ENCODE measurements at regions not wholly inside any gene's neighbourhood (a gene's known extent, or its start where the extent isn't known, plus 50 kb on each side); places are given as distances from the start of the nearest gene placed in this dataset.
"Not testable (repeated sequence)": the region's sequence is repeated elsewhere in the genome, so short reads cannot be mapped to it uniquely, and the experiment has no call there.

DNA sequence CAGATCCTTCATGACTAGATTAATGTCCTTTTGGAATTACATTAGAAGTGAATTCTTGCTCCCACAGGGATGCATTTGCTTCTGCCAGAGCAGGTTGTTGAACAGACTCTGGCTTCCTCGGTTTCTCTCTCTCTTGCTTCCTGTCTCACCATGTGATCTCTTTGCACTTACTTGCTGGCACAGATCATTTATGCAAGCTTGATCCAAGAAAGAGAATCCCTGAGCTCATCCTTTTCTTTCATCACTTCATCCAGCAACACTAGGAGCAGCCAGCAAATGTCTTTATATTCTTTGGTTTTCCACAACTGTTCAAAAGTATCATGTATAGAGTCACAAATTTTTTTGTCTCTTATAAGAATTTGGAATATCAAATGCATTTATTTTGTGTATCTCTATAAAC, 313.5 kb downstream of the ZNF326 start:
- ATAC-seq, result no peak
- Mint-ChIP-seq H3K4me1 (no peaks in the 10 kb centered on the region), H3K27ac (no peak overlapping the region), H3K36me3 (no peaks in the 10 kb centered on the region), H3K9me3 (peaks cover 5% of the 10 kb centered on the region), H3K4me3 (no peak overlapping the region), H3K27me3 (no peaks in the 10 kb centered on the region)

- ATAC-seq, result no peak
- H3K27me3 Mint-ChIP-seq, result no peaks in the 10 kb centered on the region
- no peak overlapping the region for H3K4me3 Mint-ChIP-seq
- H3K4me1 Mint-ChIP-seq, result no peaks in the 10 kb centered on the region
- peaks cover 5% of the 10 kb centered on the region for H3K9me3 Mint-ChIP-seq
- H3K36me3 Mint-ChIP-seq, result no peaks in the 10 kb centered on the region
- no peak overlapping the region for H3K27ac Mint-ChIP-seq
These were observed 310.7 kb downstream of the ZNF326 start for GRCh38 chr1:90305577-90305976.

DNA sequence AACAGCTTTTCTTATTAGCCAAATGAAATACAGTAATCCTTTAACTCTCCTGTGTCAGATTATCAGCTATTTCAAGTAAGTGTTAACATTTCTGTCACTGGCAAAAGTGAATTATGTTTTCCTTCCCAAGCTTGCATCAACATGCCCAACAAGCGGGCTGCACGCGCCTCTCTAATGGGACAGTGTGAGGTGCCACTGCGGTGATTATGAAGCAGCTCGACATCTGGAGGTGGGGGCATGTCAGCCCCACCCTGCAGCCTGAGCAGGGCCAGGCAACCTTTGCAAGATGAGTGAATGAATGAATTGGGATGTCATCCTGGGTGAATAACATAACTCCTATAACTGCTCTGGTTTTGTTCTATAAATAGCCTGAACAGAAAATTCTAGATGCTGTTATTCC, 301.4 kb downstream of the ZNF326 start:
- no peak for ATAC-seq
- no peaks in the 10 kb centered on the region for H3K27me3 Mint-ChIP-seq
- no peaks in the 10 kb centered on the region for H3K4me1 Mint-ChIP-seq
- no peaks in the 10 kb centered on the region for H3K36me3 Mint-ChIP-seq
- H3K4me3 Mint-ChIP-seq, result no peak overlapping the region
- peaks cover 3% of the 10 kb centered on the region for H3K9me3 Mint-ChIP-seq
- H3K27ac Mint-ChIP-seq, result no peak overlapping the region

GRCh38 chr1:90295534-90295933, 300.6 kb downstream of the ZNF326 start:
- no peaks in the 10 kb centered on the region for H3K27me3 Mint-ChIP-seq
- no peak for ATAC-seq
- H3K4me3 Mint-ChIP-seq, result no peak overlapping the region
- no peaks in the 10 kb centered on the region for H3K4me1 Mint-ChIP-seq
- H3K9me3 Mint-ChIP-seq, result peaks cover 3% of the 10 kb centered on the region
- no peak overlapping the region for H3K27ac Mint-ChIP-seq
- no peaks in the 10 kb centered on the region for H3K36me3 Mint-ChIP-seq

GRCh38 chr1:90291431-90292216, 296.7 kb downstream of the ZNF326 start:
- H3K36me3 Mint-ChIP-seq, result no peaks in the 10 kb centered on the region
- H3K9me3 Mint-ChIP-seq, result peaks cover 3% of the 10 kb centered on the region
- ATAC-seq, result no peak
- H3K27ac Mint-ChIP-seq, result no peak overlapping the region
- no peak overlapping the region for H3K4me3 Mint-ChIP-seq
- no peaks in the 10 kb centered on the region for H3K4me1 Mint-ChIP-seq
- no peaks in the 10 kb centered on the region for H3K27me3 Mint-ChIP-seq

- H3K27ac Mint-ChIP-seq, result no peak overlapping the region
- H3K27me3 Mint-ChIP-seq, result no peaks in the 10 kb centered on the region
- no peak overlapping the region for H3K4me3 Mint-ChIP-seq
- H3K36me3 Mint-ChIP-seq, result no peaks in the 10 kb centered on the region
- ATAC-seq, result no peak
- no peaks in the 10 kb centered on the region for H3K4me1 Mint-ChIP-seq
- no peaks in the 10 kb centered on the region for H3K9me3 Mint-ChIP-seq
These were observed 287.9 kb downstream of the ZNF326 start for GRCh38 chr1:90282811-90283210.

- H3K27ac Mint-ChIP-seq, H3K27me3 Mint-ChIP-seq, H3K4me1 Mint-ChIP-seq, H3K4me3 Mint-ChIP-seq, ATAC-seq, H3K9me3 Mint-ChIP-seq, H3K36me3 Mint-ChIP-seq: not testable (repeated sequence)
These were observed 287.0 kb downstream of the ZNF326 start for GRCh38 chr1:90281886-90282285.

- Mint-ChIP-seq H3K4me1 (no peaks in the 10 kb centered on the region), H3K36me3 (no peaks in the 10 kb centered on the region), H3K4me3 (no peak overlapping the region), H3K9me3 (no peaks in the 10 kb centered on the region), H3K27ac (no peak overlapping the region), H3K27me3 (no peaks in the 10 kb centered on the region)
- no peak for ATAC-seq
These were observed 282.4 kb downstream of the ZNF326 start for GRCh38 chr1:90277270-90277669.

DNA sequence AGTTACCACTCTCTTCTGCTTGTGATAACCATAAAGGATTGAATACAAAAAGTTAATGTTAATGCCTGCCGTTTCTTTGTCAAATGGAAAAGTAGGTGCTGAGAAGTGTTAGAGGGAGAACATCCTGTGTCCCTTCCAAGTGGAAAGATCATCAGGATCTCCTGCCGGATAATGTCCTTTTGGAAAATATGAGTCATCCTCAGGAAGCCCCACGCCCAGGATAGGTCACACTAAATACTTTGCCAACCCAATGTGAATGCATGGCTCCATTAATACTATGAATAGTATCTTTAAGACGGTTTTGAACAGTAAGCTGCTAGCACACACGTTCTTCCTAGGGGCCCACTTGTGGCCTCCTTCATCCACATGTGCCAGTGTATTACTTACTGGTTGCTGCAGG, 279.5 kb downstream of the ZNF326 start:
- no peak overlapping the region for H3K27ac Mint-ChIP-seq
- H3K4me3 Mint-ChIP-seq, result no peak overlapping the region
- no peaks in the 10 kb centered on the region for H3K36me3 Mint-ChIP-seq
- H3K9me3 Mint-ChIP-seq, result no peaks in the 10 kb centered on the region
- ATAC-seq, result no peak
- H3K27me3 Mint-ChIP-seq, result no peaks in the 10 kb centered on the region
- H3K4me1 Mint-ChIP-seq, result no peaks in the 10 kb centered on the region

GRCh38 chr1:90273241-90273774, 278.4 kb downstream of the ZNF326 start:
- no peak overlapping the region for H3K27ac Mint-ChIP-seq
- H3K36me3 Mint-ChIP-seq, result no peaks in the 10 kb centered on the region
- H3K4me1 Mint-ChIP-seq, result no peaks in the 10 kb centered on the region
- no peaks in the 10 kb centered on the region for H3K27me3 Mint-ChIP-seq
- no peak overlapping the region for H3K4me3 Mint-ChIP-seq
- ATAC-seq, result no peak
- no peaks in the 10 kb centered on the region for H3K9me3 Mint-ChIP-seq

DNA sequence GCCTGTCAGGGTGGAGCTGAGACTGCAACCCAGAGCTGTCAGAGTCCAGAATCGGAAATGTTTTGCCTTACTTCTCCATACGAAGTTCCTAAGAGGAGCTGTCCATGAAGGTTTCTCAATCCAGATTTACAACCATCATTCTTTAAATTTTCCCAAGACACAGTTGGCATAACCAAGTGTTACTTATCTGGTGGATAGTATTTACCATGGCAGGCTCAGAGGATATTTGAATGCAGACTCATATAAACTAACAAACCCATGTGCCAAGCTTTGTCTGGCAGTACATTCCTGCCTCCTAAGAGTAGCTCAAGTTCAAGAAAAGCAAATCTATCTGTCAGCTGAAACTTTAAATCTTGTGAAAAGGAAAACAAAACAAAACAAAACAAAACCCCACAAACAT, 267.9 kb downstream of the ZNF326 start:
- H3K4me3 Mint-ChIP-seq, result no peak overlapping the region
- H3K9me3 Mint-ChIP-seq, result no peaks in the 10 kb centered on the region
- H3K4me1 Mint-ChIP-seq, result no peaks in the 10 kb centered on the region
- H3K27me3 Mint-ChIP-seq, result no peaks in the 10 kb centered on the region
- no peak overlapping the region for H3K27ac Mint-ChIP-seq
- no peaks in the 10 kb centered on the region for H3K36me3 Mint-ChIP-seq
- no peak for ATAC-seq

GRCh38 chr1:90262286-90262685, 267.4 kb downstream of the ZNF326 start:
- H3K27me3 Mint-ChIP-seq, result no peaks in the 10 kb centered on the region
- no peaks in the 10 kb centered on the region for H3K9me3 Mint-ChIP-seq
- ATAC-seq, result no peak
- H3K4me1 Mint-ChIP-seq, result no peaks in the 10 kb centered on the region
- no peak overlapping the region for H3K4me3 Mint-ChIP-seq
- no peak overlapping the region for H3K27ac Mint-ChIP-seq
- no peaks in the 10 kb centered on the region for H3K36me3 Mint-ChIP-seq

DNA sequence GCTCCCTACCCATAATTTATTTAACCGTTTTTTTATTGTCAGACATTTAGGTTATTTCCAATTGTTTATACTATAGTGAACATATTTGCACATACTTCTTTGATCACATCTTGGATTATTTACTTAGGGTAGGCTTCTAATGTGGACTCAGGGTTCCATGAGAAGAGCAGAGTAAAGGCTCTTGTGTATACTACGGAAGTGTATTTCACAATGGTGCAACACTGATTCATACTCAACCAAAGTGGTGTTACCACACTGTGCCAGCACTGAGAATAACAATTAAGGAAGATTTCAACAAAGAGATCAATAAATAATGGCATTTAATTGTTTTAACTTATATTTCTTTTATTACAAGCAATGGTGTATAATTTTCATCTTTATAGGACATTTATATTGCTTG, 251.2 kb downstream of the ZNF326 start:
- Mint-ChIP-seq H3K27ac (no peak overlapping the region), H3K9me3 (peaks cover 6% of the 10 kb centered on the region), H3K27me3 (no peaks in the 10 kb centered on the region), H3K4me1 (no peaks in the 10 kb centered on the region), H3K36me3 (no peaks in the 10 kb centered on the region), H3K4me3 (no peak overlapping the region)
- ATAC-seq, result no peak

DNA sequence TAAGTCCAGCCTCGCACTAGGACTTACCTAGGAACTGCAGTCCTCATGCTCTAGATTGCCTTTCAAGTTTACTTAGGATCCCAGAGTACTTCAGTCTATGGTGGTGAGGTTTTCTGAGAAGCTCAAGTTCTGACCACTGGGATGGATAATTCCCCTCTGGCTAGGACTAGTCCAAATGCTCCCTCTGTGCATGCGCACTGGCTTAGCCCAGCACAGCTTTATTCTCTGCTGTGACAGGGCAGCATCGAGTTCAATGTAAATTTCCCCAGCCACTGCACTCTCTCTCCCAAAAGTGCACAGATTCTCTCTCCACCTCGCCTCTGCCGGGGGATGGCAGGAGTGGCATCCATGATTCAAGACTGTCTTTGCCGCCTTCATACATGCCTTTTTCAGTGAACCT, 241.6 kb downstream of the ZNF326 start:
- no peak for ATAC-seq
- H3K9me3 Mint-ChIP-seq, result peaks cover 8% of the 10 kb centered on the region
- H3K27me3 Mint-ChIP-seq, result no peaks in the 10 kb centered on the region
- H3K27ac Mint-ChIP-seq, result no peak overlapping the region
- H3K4me3 Mint-ChIP-seq, result no peak overlapping the region
- H3K4me1 Mint-ChIP-seq, result no peaks in the 10 kb centered on the region
- H3K36me3 Mint-ChIP-seq, result no peaks in the 10 kb centered on the region

GRCh38 chr1:90223401-90223800, 228.5 kb downstream of the ZNF326 start:
- peaks cover 11% of the 10 kb centered on the region for H3K9me3 Mint-ChIP-seq
- H3K27ac Mint-ChIP-seq, result no peak overlapping the region
- no peaks in the 10 kb centered on the region for H3K4me1 Mint-ChIP-seq
- no peaks in the 10 kb centered on the region for H3K36me3 Mint-ChIP-seq
- H3K4me3 Mint-ChIP-seq, result no peak overlapping the region
- ATAC-seq, result no peak
- H3K27me3 Mint-ChIP-seq, result no peaks in the 10 kb centered on the region

DNA sequence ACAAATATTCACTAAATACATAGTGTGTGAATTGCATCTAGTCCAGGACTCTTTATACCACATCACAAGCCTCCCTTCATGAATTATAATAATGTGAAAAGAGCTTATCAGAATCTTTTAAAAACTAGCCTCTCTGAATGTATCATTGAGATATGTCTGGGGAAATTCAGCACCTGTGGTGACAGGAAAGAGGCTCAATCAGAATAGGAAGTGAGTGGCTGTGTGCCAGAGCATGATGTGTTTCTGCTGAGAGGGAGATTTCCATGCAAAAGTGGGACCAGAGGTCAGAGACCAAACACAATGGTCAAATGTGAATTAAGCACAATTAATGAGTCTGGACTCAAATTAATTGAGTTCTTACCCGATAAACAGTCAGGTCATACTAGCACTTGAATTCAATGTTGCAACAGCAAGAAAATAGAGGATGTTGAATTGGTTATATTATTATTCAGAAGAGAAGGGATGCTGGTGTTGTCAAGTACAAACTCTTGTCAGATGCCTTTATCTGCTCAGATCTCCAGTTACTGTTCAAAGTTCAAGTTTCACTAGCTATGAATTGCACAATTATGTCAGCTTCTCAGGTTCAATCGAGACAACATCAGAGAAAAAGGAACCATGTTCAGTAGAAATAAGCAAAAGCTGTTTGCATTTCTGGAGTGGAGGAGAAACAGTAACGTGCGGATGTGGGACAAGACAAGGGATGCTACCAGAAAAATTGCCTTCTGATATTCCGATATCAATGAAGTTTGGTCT, 226.2 kb downstream of the ZNF326 start:
- Mint-ChIP-seq H3K36me3 (no peaks in the 10 kb centered on the region), H3K27me3 (no peaks in the 10 kb centered on the region), H3K9me3 (peaks cover 10% of the 10 kb centered on the region), H3K4me3 (no peak overlapping the region), H3K27ac (no peak overlapping the region), H3K4me1 (no peaks in the 10 kb centered on the region)
- ATAC-seq, result no peak

Data from stimulated activated memory B cell treated with anti-CD40 and anti-IgM and Interleukin-4, amounts not matched to agents 10 μg/mL and 1 μg/mL and 100 μg/mL, for 72 hours (primary cell).